ENCODE measurements at regions not wholly inside any gene's neighbourhood (a gene's known extent, or its start where the extent isn't known, plus 50 kb on each side); places are given as distances from the start of the nearest gene placed in this dataset.

DNA sequence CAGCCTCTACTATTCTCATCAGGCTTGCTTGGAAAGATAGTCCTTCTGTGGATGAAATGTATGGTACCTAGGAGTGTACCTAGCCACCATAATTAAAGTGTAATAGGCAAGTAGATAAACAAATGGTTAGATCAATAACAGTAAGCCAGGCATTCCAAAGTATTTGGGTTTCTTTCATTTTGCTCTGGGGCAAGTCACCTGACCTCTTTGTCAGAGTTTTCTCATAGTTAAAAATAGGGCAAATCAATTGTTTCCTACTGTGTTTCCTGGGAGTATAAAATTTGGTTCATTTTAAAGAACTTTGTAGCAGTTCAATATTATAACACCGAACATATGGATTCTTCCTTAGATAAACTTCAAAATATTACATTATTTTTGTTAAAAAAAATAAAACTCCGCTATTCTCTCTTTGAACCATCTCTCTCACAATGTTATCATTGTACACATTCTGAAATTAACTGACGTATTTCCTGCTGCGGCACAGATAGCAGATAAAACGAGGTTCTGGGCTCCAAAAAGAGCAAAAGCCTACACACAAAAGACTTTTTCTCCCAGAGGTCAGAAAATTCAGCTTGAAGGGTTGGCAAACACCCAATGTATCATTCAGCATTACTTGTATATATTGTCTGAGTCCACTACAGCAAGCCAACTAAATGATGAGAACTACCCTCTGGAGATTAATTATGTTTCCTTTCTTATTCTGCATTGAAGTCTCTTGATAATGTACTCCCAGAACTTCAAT lies 267.9 kb downstream of the COX7C start:
- no peak for TF ChIP-seq EZH2 (IDR thresholded peaks at IDR 0.05; ENCODE audit: borderline replicate concordance, low read length)
- TF ChIP-seq, protein P1, sequence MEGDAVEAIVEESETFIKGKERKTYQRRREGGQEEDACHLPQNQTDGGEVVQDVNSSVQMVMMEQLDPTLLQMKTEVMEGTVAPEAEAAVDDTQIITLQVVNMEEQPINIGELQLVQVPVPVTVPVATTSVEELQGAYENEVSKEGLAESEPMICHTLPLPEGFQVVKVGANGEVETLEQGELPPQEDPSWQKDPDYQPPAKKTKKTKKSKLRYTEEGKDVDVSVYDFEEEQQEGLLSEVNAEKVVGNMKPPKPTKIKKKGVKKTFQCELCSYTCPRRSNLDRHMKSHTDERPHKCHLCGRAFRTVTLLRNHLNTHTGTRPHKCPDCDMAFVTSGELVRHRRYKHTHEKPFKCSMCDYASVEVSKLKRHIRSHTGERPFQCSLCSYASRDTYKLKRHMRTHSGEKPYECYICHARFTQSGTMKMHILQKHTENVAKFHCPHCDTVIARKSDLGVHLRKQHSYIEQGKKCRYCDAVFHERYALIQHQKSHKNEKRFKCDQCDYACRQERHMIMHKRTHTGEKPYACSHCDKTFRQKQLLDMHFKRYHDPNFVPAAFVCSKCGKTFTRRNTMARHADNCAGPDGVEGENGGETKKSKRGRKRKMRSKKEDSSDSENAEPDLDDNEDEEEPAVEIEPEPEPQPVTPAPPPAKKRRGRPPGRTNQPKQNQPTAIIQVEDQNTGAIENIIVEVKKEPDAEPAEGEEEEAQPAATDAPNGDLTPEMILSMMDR (IDR thresholded peaks at IDR 0.05; ENCODE audit: low read length) = no peak
